Psoas muscle (tissue), 7 donors: ENCODE measurements at regions not wholly inside any gene's neighbourhood (a gene's known extent, or its start where the extent isn't known, plus 50 kb on each side); places are given as distances from the start of the nearest gene placed in this dataset.

Experiments used
- ATAC-seq, 4 donors: fragments of 200-7000 bp; cut with Tn5 transposase; one replicate each; pipeline ENCODE4 v1.9.1; 2020; ENCODE audit warnings: moderate library complexity in 3 of 4, mild to moderate bottlenecking in 2 of 4
- DNase-seq, 2 donors: peaks; one replicate each; pipeline ENCODE4 v3.0.0-alpha.2; 2020
- H3K27ac ChIP-seq: fragments of 200-600 bp; one replicate; pipeline ENCODE4 v1.8.0; 2022
- H3K27me3 ChIP-seq, 3 donors: fragments of 200-600 bp in 1 of 3; one replicate each; pipeline versions ENCODE4 v1.6.1 to v1.8.0; 2013 to 2022; ENCODE audit warnings: low read length in 2 of 3, mild to moderate bottlenecking in 2 of 3, moderate library complexity in 1 of 3; ENCODE audit not compliant: insufficient read depth in 3 of 3
- H3K36me3 ChIP-seq, 2 donors: fragments of 200-600 bp in 1 of 2; one replicate each; pipeline versions ENCODE4 v1.6.1 to v1.8.0; 2013 to 2022; ENCODE audit warnings: low read depth in 1 of 2, mild to moderate bottlenecking in 1 of 2, moderate library complexity in 1 of 2; ENCODE audit not compliant: insufficient read depth in 1 of 2
- H3K4me1 ChIP-seq: fragments of 200-600 bp; one replicate; pipeline ENCODE4 v1.8.0; 2022
- H3K4me3 ChIP-seq: fragments of 200-600 bp; one replicate; pipeline ENCODE4 v1.8.0; 2022; ENCODE audit warnings: mild to moderate bottlenecking
- H3K9me3 ChIP-seq: fragments of 200-600 bp; one replicate; pipeline ENCODE4 v1.8.0; 2022
- CTCF ChIP-seq: fragments of 200-600 bp; IDR thresholded peaks from one replicate; pipeline ENCODE4 v1.8.0; 2022; ENCODE audit warnings: antibody characterized with exemption
- WGBS, 3 donors: extraction: QIAGEN DNeasy Blood & Tissue Kit; methylation state at CpG; one replicate each; pipeline versions ENCODE4 v1.1.6 to v1.1.7; 2013; 5-methylcytosine and 5-hydroxymethylcytosine counted together
- intact Hi-C, 2 donors: fragments of 100-400 bp; cut with DNase I; formaldehyde crosslinking; loops; one replicate each; pipeline versions ENCODE4 v1.11.0 to v1.14.2; 2022
- donor health status: healthy with polysubstance abuse.
- donor health status: DM: no; HTN: no; CAD: no; lungs with moderate emphysema.
- donor health status: Bipolar disorder and iron deficiency.
- donor health status: healthy.
- donor health status: DM: yes; HTN: yes; CAD: no.
- donor health status: DM: no; HTN: no; CAD: no.
- donor health status: DM: yes; HTN: yes; CAD: no.

GRCh38 chr2:192577706-192578105, 383.0 kb upstream of the TMEFF2 start:
- Histone ChIP-seq H3K4me3 (no peak overlapping the region), H3K4me1 (no peaks in the 10 kb centered on the region), H3K36me3 (no peaks in the 10 kb centered on the region), H3K27me3 (no peaks in the 10 kb centered on the region), H3K27ac (no peak overlapping the region), H3K9me3 (no peaks in the 10 kb centered on the region)
- ATAC-seq, result no peak
- intact Hi-C loops, result no loop called here
- DNase-seq, result no peak
- no peak for TF ChIP-seq CTCF

GRCh38 chr2:192574552-192574951, 379.8 kb upstream of the TMEFF2 start:
- Histone ChIP-seq H3K27ac (no peak overlapping the region), H3K36me3 (no peaks in the 10 kb centered on the region), H3K4me1 (no peaks in the 10 kb centered on the region), H3K4me3 (no peak overlapping the region), H3K27me3 (no peaks in the 10 kb centered on the region), H3K9me3 (no peaks in the 10 kb centered on the region)
- ATAC-seq, result no peak
- whole genome bisulfite sequencing, 3 donors, result 89% methylated on average over 2 of the region's 2 CpGs
- intact Hi-C loops, result no loop called here
- no peak for TF ChIP-seq CTCF
- DNase-seq, result no peak

GRCh38 chr2:192571636-192572035, 376.9 kb upstream of the TMEFF2 start:
- Histone ChIP-seq H3K4me1 (no peaks in the 10 kb centered on the region), H3K36me3 (no peaks in the 10 kb centered on the region), H3K27me3 (no peaks in the 10 kb centered on the region), H3K4me3 (no peak overlapping the region), H3K27ac (no peak overlapping the region), H3K9me3 (no peaks in the 10 kb centered on the region)
- DNase-seq (no peak), ATAC-seq (no peak)
- 23 to 31% (median 24%) methylated on average over 2 of the region's 2 CpGs for WGBS, 3 donors
- intact Hi-C loops, result no loop called here
- TF ChIP-seq CTCF, result no peak

- DNase-seq, result no peak
Measured at GRCh38 chr2:192570788-192571187, 376.1 kb upstream of the TMEFF2 start.

More at GRCh38 chr2:192570788-192571187, 376.1 kb upstream of the TMEFF2 start:
- WGBS, 3 donors, result 43 to 67% (median 44%) methylated on average over 1 of the region's 1 CpG
- TF ChIP-seq CTCF, result no peak
- H3K9me3 ChIP-seq, result no peaks in the 10 kb centered on the region
- H3K4me1 ChIP-seq, result no peaks in the 10 kb centered on the region
- intact Hi-C loops, result no loop called here
- H3K27ac ChIP-seq, result no peak overlapping the region
- H3K27me3 ChIP-seq, result no peaks in the 10 kb centered on the region
- no peaks in the 10 kb centered on the region for H3K36me3 ChIP-seq
- no peak overlapping the region for H3K4me3 ChIP-seq
- no peak for ATAC-seq
